Breast epithelium (tissue), 3 donors: ENCODE measurements at regions not wholly inside any gene's neighbourhood (a gene's known extent, or its start where the extent isn't known, plus 50 kb on each side); places are given as distances from the start of the nearest gene placed in this dataset.

Source experiments
- POLR2A ChIP-seq: fragments of 450-650 bp; IDR thresholded peaks from one replicate; pipeline ENCODE4 v1.6.1; 2016; ENCODE audit warnings: antibody characterized with exemption, mild to moderate bottlenecking, moderate library complexity
- POLR2AphosphoS5 ChIP-seq, 3 donors: sonication (generic); formaldehyde crosslinking; IDR thresholded peaks; one replicate each; pipeline ENCODE4 v1.6.1; 2017; ENCODE audit warnings: antibody characterized with exemption in 3 of 3
- TF ChIP-seq, protein P1 (sequence below), 3 donors: fragments of 450-650 bp; IDR thresholded peaks; one replicate each; pipeline ENCODE4 v1.5.1; 2016 to 2017; ENCODE audit warnings: antibody characterized with exemption in 3 of 3, mild to moderate bottlenecking in 3 of 3, moderate library complexity in 3 of 3

GRCh38 chr6:105493736-105494135 is 90.9 kb upstream of the PREP start:
- TF ChIP-seq POLR2A, result no peak
- TF ChIP-seq, protein P1, sequence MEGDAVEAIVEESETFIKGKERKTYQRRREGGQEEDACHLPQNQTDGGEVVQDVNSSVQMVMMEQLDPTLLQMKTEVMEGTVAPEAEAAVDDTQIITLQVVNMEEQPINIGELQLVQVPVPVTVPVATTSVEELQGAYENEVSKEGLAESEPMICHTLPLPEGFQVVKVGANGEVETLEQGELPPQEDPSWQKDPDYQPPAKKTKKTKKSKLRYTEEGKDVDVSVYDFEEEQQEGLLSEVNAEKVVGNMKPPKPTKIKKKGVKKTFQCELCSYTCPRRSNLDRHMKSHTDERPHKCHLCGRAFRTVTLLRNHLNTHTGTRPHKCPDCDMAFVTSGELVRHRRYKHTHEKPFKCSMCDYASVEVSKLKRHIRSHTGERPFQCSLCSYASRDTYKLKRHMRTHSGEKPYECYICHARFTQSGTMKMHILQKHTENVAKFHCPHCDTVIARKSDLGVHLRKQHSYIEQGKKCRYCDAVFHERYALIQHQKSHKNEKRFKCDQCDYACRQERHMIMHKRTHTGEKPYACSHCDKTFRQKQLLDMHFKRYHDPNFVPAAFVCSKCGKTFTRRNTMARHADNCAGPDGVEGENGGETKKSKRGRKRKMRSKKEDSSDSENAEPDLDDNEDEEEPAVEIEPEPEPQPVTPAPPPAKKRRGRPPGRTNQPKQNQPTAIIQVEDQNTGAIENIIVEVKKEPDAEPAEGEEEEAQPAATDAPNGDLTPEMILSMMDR (IDR thresholded peaks at IDR 0.05), result no peak
- TF ChIP-seq POLR2AphosphoS5 (IDR thresholded peaks at IDR 0.05), result no peak
